ENCODE measurements at regions not wholly inside any gene's neighbourhood (a gene's known extent, or its start where the extent isn't known, plus 50 kb on each side); places are given as distances from the start of the nearest gene placed in this dataset.

- Histone ChIP-seq H3K4me1 (ENCODE audit: control insufficient read depth in 1 of 2, insufficient read depth in 2 of 2, low read length in 2 of 2) (no peaks in the 10 kb centered on the region), H3K4me2 (ENCODE audit: low read length) (no peak overlapping the region), H3K9me2 (ENCODE audit: insufficient read depth) (no peaks in the 10 kb centered on the region), H2AFZ (ENCODE audit: low read depth, low read length, poor library complexity, severe bottlenecking) (no peak overlapping the region), H3K4me3 (replicated peaks in 1 of 2; ENCODE audit: low read depth in 1 of 2, low read length in 2 of 2) (no peak overlapping the region), H3K9ac (ENCODE audit: low read length) (no peak overlapping the region), H3K79me2 (ENCODE audit: insufficient read depth, low read length) (no peaks in the 10 kb centered on the region), H3K9me3 (ENCODE audit: control insufficient read depth in 1 of 2, insufficient read depth in 1 of 2, low read depth in 1 of 2, low read length in 2 of 2) (no peaks in the 10 kb centered on the region), H3K27ac (ENCODE audit: low read depth, low read length) (no peak overlapping the region), H3K27me3 (ENCODE audit: insufficient read depth, low read length) (peaks cover 47% of the 10 kb centered on the region; the same call in 1 of the 2 replicates), H4K20me1 (ENCODE audit: insufficient read depth) (no peaks in the 10 kb centered on the region), H3K36me3 (ENCODE audit: control insufficient read depth in 1 of 2, insufficient read depth in 2 of 2, low read length in 2 of 2) (no peaks in the 10 kb centered on the region)
- TF ChIP-seq SP1 (IDR thresholded peaks at IDR 0.05; ENCODE audit: low read depth), result no peak
- TF ChIP-seq JUND (IDR thresholded peaks at IDR 0.05), result no peak
- no peak for TF ChIP-seq ELF1 (IDR thresholded peaks at IDR 0.05; ENCODE audit: borderline replicate concordance, low read depth)
- TF ChIP-seq CTCF (IDR thresholded peaks at IDR 0.05 in 2 of 3, conservative IDR thresholded peaks at IDR 0.05 in 1 of 3; ENCODE audit: borderline replicate concordance in 1 of 3, insufficient read depth in 1 of 3, low read depth in 2 of 3, low read length in 2 of 3), result no peak
- TF ChIP-seq EGR1 (IDR thresholded peaks at IDR 0.05; ENCODE audit: low read depth), result no peak
- TF ChIP-seq ZNF274 (IDR thresholded peaks at IDR 0.05; ENCODE audit: low read depth, low read length), result no peak
- TF ChIP-seq CEBPB (IDR thresholded peaks at IDR 0.05; ENCODE audit: low read depth), result no peak
- no peak for TF ChIP-seq ATF3 (IDR thresholded peaks at IDR 0.05)
- no peak for TF ChIP-seq RAD21 (IDR thresholded peaks at IDR 0.05; ENCODE audit: low read depth)
- no peak for TF ChIP-seq SIN3A (IDR thresholded peaks at IDR 0.05; ENCODE audit: low read depth)
- TF ChIP-seq MAX (IDR thresholded peaks at IDR 0.05), result no peak
- TF ChIP-seq POLR2A (IDR thresholded peaks at IDR 0.05; ENCODE audit: borderline replicate concordance, extremely low read depth, insufficient read depth, insufficient read length), result no peak
- no peak for TF ChIP-seq TCF7L2 (IDR thresholded peaks at IDR 0.05; ENCODE audit: borderline replicate concordance, extremely low read depth, insufficient read depth, insufficient read length)
- TF ChIP-seq EZH2 (IDR thresholded peaks at IDR 0.05), result no peak
- TF ChIP-seq YY1 (IDR thresholded peaks at IDR 0.05; ENCODE audit: extremely low read depth, insufficient replicate concordance, low read depth, low read length), result no peak
- no peak for TF ChIP-seq CBX3 (IDR thresholded peaks at IDR 0.05; ENCODE audit: low read depth)
- TF ChIP-seq ZFX (IDR thresholded peaks at IDR 0.05), result no peak
- ChIA-PET POLR2A (no interaction called here), RAD21 (ENCODE audit: low non-redundant PET in 1 of 2, low total read pairs in 2 of 2, uncharacterized antibody in 2 of 2, unreplicated experiment in 2 of 2) (no interaction called here), CTCF (no interaction called here)
- ATAC-seq, result no peak
- BruUV-seq (replicated peaks), result no TSS peak
- intact Hi-C loops (cut with micrococcal nuclease), result no loop called here
- no peak for DNase-seq (ENCODE audit: low read depth, low spot score)
Measured at GRCh38 chr10:6889718-6890117, 309.6 kb upstream of the PRKCQ start.

Data from HCT116 (cell line).